Fibroblast of the aortic adventitia (primary cell): ENCODE measurements at regions not wholly inside any gene's neighbourhood (a gene's known extent, or its start where the extent isn't known, plus 50 kb on each side); places are given as distances from the start of the nearest gene placed in this dataset.
"Not testable (repeated sequence)": the region's sequence is repeated elsewhere in the genome, so short reads cannot be mapped to it uniquely, and the experiment has no call there.

Source experiments
- DNase-seq: peaks from one replicate; pipeline ENCODE4 v3.0.0-alpha.2; 2010; ENCODE audit warnings: low read depth
- H3K4me3 ChIP-seq: 2 replicates; pipeline ENCODE4 v1.5.1; 2011; ENCODE audit warnings: low read depth, mild to moderate bottlenecking, control low read depth, low read length, moderate library complexity
- CTCF ChIP-seq: IDR thresholded peaks from 2 replicates; pipeline ENCODE4 v1.5.1; 2011; ENCODE audit warnings: mild to moderate bottlenecking, low read length, control low read depth, inconsistent platforms; ENCODE audit not compliant: insufficient read depth

DNA sequence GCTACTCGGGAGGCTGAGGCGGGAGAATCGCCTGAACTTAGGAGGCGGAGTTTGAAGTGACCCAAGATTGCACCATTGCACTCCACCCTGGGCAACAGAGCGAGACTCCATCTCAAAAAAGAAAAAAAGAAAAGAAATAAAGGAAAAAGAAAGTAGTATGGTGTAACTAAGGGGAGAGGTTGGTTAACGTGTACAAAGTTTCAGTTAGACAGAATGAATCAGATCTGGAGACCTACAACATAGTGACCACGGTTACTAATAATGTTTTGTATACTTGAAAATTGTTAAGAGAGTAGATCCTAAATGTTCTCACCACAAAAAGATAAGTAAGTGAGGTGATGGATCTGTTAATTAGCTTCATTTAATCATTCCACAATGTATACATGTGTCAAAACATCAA, 1208.8 kb downstream of the VRK1 start:
- no peak for TF ChIP-seq CTCF
- DNase-seq: no peak
- H3K4me3 ChIP-seq: no peak overlapping the region

DNA sequence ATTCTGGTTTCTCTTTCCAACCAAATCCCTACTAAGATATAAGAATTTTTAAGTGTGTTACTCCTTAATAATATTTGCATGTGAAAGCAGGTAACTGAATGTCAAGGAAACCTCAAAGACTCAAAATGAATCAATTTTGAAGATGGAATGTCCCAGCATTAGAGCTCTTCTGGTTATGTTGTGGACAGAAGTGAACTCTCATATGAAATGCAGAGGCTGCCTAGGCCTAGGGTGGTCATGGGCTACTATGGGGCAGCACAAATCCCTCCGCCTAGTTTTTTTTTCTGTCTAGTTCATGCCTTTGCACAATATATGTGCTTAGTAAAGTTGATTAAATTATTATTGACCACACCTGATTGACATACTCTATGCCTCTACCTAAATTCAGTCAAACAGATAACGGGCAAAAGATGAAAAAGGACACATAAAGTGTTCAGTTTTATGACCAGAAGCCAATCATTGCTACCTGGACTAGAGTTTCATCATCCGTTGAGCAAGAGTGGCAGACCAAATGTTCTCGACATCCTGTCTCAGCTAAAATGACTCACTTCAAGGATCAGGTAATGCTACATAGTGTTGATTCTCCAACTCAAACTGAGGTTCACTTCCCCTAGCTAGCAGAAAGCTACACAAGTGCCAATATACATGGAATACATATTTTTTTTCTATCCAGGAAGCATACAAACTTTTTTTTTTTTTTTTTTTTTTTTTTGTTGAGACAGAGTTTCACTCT, 1211.4 kb downstream of the VRK1 start:
- no peak overlapping the region for H3K4me3 ChIP-seq
- no peak for DNase-seq

GRCh38 chr14:98009177-98009576, 1212.0 kb downstream of the VRK1 start:
- not testable (repeated sequence) for DNase-seq

More for the DNA sequence above, 1211.4 kb downstream of the VRK1 start:
- no peak for TF ChIP-seq CTCF

DNA sequence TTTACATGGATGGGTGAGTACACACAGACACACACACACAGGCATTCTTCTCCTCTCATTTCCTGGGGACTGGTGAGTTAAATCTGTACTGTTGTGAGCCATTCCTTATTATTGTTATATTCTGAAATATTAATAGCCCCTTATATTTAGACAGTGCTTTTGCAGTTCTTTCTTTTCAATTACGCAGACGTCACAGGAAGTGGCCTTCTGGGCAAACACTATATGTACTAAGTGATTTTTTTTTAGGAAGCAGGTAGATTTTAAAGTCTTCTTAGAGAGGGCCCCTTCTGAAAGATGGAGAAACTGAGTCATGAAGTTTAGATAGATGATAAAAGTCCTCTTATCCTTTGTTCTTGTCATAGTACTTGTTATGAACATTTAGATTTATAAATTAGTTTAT, 1213.6 kb downstream of the VRK1 start:
- no peak for TF ChIP-seq CTCF
- H3K4me3 ChIP-seq: no peak overlapping the region
- no peak for DNase-seq

More at GRCh38 chr14:98009177-98009576, 1212.0 kb downstream of the VRK1 start:
- not testable (repeated sequence) for H3K4me3 ChIP-seq

DNA sequence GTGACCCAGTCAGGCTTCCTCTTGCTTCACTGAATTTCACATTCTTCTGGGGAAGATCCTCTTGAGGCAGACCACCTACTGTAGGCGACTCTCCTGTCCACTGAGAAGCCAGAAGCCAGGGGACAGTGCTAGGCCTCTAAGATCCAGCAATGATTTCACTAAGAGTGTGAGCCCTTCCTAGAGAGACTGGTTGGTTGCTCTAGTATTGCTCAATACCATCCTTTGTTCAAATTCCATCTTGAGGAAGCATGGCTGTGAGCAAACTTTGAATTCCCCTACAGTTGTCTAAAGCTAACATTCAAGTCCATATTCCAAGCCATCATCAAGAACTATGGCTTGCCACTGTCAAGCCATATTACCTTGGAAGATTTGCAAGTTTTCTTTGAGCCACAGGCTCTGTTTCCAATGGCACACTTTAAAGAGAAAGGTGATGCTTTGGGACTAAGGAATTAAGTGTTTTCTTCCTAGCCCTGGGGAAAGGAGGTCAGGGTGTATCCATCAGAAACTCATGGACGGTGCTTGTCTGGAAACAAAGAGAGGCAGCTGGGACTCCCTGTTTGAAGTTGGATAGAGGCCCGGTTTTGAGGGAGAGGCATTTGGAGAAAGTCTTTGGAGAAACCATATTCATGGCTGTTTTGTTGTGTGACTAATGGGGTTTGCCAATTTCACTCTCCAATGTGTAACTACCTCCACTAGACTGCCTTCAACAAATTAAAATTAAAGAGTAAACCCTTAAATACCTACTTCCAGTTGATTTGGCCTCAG, 1217.9 kb downstream of the VRK1 start:
- no peak overlapping the region for H3K4me3 ChIP-seq
- DNase-seq: no peak
- TF ChIP-seq CTCF: no peak

GRCh38 chr14:98015921-98016320, 1218.7 kb downstream of the VRK1 start:
- TF ChIP-seq CTCF: no peak
- DNase-seq: no peak
- no peak overlapping the region for H3K4me3 ChIP-seq

GRCh38 chr14:98018628-98019027, 1221.4 kb downstream of the VRK1 start:
- no peak for DNase-seq
- TF ChIP-seq CTCF: no peak
- H3K4me3 ChIP-seq: no peak overlapping the region
